ENCODE measurements at regions not wholly inside any gene's neighbourhood (a gene's known extent, or its start where the extent isn't known, plus 50 kb on each side); places are given as distances from the start of the nearest gene placed in this dataset.

DNA sequence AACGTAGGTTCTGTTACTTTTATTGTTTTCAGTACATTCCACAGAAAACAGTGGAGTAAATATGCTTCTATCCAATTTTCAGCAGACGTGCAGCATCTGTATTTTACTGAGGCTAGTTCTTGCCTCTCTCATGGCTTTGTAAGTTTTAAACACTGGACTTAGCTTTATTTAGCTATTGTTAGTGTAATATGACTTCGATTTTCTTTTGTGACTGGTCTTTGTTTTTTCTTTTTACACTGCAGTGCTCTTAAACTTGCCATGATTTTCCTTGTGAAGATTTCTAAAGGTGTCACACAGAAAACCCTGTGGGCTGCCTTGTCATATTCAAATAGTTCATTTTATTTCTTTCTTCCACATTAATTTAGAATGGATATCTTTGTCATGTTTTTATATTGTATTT, 1234.9 kb upstream of the CITED2 start:
- TF ChIP-seq, protein P1, sequence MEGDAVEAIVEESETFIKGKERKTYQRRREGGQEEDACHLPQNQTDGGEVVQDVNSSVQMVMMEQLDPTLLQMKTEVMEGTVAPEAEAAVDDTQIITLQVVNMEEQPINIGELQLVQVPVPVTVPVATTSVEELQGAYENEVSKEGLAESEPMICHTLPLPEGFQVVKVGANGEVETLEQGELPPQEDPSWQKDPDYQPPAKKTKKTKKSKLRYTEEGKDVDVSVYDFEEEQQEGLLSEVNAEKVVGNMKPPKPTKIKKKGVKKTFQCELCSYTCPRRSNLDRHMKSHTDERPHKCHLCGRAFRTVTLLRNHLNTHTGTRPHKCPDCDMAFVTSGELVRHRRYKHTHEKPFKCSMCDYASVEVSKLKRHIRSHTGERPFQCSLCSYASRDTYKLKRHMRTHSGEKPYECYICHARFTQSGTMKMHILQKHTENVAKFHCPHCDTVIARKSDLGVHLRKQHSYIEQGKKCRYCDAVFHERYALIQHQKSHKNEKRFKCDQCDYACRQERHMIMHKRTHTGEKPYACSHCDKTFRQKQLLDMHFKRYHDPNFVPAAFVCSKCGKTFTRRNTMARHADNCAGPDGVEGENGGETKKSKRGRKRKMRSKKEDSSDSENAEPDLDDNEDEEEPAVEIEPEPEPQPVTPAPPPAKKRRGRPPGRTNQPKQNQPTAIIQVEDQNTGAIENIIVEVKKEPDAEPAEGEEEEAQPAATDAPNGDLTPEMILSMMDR (IDR thresholded peaks at IDR 0.05; ENCODE audit: low read length): no peak
- TF ChIP-seq EZH2 (optimal IDR thresholded peaks at IDR 0.05; ENCODE audit: low read depth, low read length): no peak
